MM.1S (cell line): ENCODE measurements at regions not wholly inside any gene's neighbourhood (a gene's known extent, or its start where the extent isn't known, plus 50 kb on each side); places are given as distances from the start of the nearest gene placed in this dataset.

ENCODE experiments used
- EZH2 ChIP-seq: fragments of 300-600 bp; sonication (generic); optimal IDR thresholded peaks from 2 replicates; pipeline ENCODE3; 2017; ENCODE audit warnings: low read depth, mild to moderate bottlenecking, antibody characterized with exemption, low read length, mixed read lengths
- TF ChIP-seq, protein P1 (sequence below): fragments of 300-600 bp; sonication (generic); IDR thresholded peaks from 2 replicates; pipeline ENCODE4 v1.5.1; 2016; ENCODE audit warnings: antibody characterized with exemption, low read length, mixed read lengths

DNA sequence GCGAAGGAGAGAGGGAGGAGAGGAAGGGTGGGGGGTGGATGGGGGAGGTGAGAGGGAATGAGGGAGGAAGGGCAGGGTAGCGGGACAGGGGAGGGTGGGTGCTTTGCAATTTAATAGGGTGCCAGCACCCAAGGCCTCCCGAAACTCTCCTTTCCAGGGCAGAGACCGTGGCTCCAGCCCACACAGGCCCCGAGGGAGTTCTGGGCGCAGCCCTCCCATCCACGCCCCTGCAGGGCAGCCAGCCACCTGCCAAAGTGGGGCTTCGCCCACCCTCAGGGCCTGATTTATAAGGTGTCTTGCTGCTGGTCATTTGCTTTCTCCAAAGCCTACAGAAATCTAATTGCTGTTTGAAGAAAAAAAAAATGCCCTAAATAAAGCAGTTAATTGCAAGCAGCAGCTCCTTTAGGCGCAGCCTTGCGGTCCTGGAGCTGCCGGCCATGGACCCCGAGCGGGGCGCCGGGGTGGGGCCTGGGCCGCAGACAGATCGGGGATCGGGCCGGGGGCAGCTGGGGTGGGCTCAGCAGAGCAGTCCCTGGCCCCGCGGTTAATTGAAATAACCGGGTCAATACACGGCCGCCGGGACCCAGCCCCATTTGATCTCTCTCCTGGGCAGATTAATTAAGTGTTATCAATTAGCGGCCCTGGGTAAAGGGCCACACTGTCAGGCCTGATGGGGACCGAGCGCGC is 106.0 kb upstream of the NKX1-1 start:
- no peak for TF ChIP-seq EZH2
- TF ChIP-seq, protein P1, sequence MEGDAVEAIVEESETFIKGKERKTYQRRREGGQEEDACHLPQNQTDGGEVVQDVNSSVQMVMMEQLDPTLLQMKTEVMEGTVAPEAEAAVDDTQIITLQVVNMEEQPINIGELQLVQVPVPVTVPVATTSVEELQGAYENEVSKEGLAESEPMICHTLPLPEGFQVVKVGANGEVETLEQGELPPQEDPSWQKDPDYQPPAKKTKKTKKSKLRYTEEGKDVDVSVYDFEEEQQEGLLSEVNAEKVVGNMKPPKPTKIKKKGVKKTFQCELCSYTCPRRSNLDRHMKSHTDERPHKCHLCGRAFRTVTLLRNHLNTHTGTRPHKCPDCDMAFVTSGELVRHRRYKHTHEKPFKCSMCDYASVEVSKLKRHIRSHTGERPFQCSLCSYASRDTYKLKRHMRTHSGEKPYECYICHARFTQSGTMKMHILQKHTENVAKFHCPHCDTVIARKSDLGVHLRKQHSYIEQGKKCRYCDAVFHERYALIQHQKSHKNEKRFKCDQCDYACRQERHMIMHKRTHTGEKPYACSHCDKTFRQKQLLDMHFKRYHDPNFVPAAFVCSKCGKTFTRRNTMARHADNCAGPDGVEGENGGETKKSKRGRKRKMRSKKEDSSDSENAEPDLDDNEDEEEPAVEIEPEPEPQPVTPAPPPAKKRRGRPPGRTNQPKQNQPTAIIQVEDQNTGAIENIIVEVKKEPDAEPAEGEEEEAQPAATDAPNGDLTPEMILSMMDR: no peak
